ENCODE measurements at regions not wholly inside any gene's neighbourhood (a gene's known extent, or its start where the extent isn't known, plus 50 kb on each side); places are given as distances from the start of the nearest gene placed in this dataset.

- no peak for TF ChIP-seq POLR2A (IDR thresholded peaks at IDR 0.05)
- TF ChIP-seq, protein P1, sequence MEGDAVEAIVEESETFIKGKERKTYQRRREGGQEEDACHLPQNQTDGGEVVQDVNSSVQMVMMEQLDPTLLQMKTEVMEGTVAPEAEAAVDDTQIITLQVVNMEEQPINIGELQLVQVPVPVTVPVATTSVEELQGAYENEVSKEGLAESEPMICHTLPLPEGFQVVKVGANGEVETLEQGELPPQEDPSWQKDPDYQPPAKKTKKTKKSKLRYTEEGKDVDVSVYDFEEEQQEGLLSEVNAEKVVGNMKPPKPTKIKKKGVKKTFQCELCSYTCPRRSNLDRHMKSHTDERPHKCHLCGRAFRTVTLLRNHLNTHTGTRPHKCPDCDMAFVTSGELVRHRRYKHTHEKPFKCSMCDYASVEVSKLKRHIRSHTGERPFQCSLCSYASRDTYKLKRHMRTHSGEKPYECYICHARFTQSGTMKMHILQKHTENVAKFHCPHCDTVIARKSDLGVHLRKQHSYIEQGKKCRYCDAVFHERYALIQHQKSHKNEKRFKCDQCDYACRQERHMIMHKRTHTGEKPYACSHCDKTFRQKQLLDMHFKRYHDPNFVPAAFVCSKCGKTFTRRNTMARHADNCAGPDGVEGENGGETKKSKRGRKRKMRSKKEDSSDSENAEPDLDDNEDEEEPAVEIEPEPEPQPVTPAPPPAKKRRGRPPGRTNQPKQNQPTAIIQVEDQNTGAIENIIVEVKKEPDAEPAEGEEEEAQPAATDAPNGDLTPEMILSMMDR (IDR thresholded peaks at IDR 0.05) = no peak
These were observed 71.9 kb upstream of the KLF12 start for GRCh38 chr13:74206061-74206561.
